ENCODE measurements at regions not wholly inside any gene's neighbourhood (a gene's known extent, or its start where the extent isn't known, plus 50 kb on each side); places are given as distances from the start of the nearest gene placed in this dataset.

- H3K4me3 ChIP-seq = no peak overlapping the region
- TF ChIP-seq CTCF (IDR thresholded peaks at IDR 0.05) = no peak
- intact Hi-C loops (cut with DNase I) = loop anchor here in 1 of 2 donors (10.0 kb wide), 1 partner anchor 1137 kb away; no protein-coding TSS in a partner anchor
- H3K27me3 ChIP-seq (ENCODE audit: insufficient read depth in 3 of 3, low read length in 2 of 3) = peaks cover 0 to 3% (median 3%) of the 10 kb centered on the region in 3 donors
- ATAC-seq (no peak), DNase-seq (no peak)
- H3K27ac ChIP-seq = no peak overlapping the region
- H3K9me3 ChIP-seq = no peaks in the 10 kb centered on the region
- 77 to 82% (median 79%) methylated on average over 14 of the region's 14 CpGs for WGBS, 3 donors
- no peaks in the 10 kb centered on the region for H3K36me3 ChIP-seq (ENCODE audit: insufficient read depth in 1 of 2, low read depth in 1 of 2)
- H3K4me1 ChIP-seq = no peaks in the 10 kb centered on the region
Measured at GRCh38 chr20:43837856-43838702, 76.6 kb upstream of the TOX2 start.

GRCh38 chr20:43836790-43837189 is 77.9 kb upstream of the TOX2 start:
- no peaks in the 10 kb centered on the region for H3K9me3 ChIP-seq
- peaks cover 0 to 8% (median 5%) of the 10 kb centered on the region in 3 donors for H3K27me3 ChIP-seq (ENCODE audit: insufficient read depth in 3 of 3, low read length in 2 of 3)
- H3K36me3 ChIP-seq (ENCODE audit: insufficient read depth in 1 of 2, low read depth in 1 of 2) = no peaks in the 10 kb centered on the region
- no peak overlapping the region for H3K27ac ChIP-seq
- DNase-seq (no peak), ATAC-seq (no peak)
- intact Hi-C loops (cut with DNase I) = loop anchor here in 1 of 2 donors (10.0 kb wide), 1 partner anchor 1138 kb away; no protein-coding TSS in a partner anchor
- WGBS, 3 donors = 83 to 92% (median 87%) methylated on average over 6 of the region's 6 CpGs
- no peak for TF ChIP-seq CTCF (IDR thresholded peaks at IDR 0.05)
- no peak overlapping the region for H3K4me3 ChIP-seq
- no peaks in the 10 kb centered on the region for H3K4me1 ChIP-seq

GRCh38 chr20:43835944-43836508 is 78.6 kb upstream of the TOX2 start:
- no peak for ATAC-seq
- TF ChIP-seq CTCF (IDR thresholded peaks at IDR 0.05) = no peak
- DNase-seq = no peak
- H3K27me3 ChIP-seq (ENCODE audit: insufficient read depth in 3 of 3, low read length in 2 of 3) = peaks cover 0 to 8% (median 6%) of the 10 kb centered on the region in 3 donors
- WGBS, 3 donors = 61 to 68% (median 64%) methylated on average over 8 of the region's 8 CpGs
- H3K4me1 ChIP-seq = no peaks in the 10 kb centered on the region
- no peaks in the 10 kb centered on the region for H3K36me3 ChIP-seq (ENCODE audit: insufficient read depth in 1 of 2, low read depth in 1 of 2)
- no peak overlapping the region for H3K27ac ChIP-seq
- H3K4me3 ChIP-seq = no peak overlapping the region
- no peaks in the 10 kb centered on the region for H3K9me3 ChIP-seq
- intact Hi-C loops (cut with DNase I) = loop anchor here in 1 of 2 donors (10.0 kb wide), 1 partner anchor 1139 kb away; no protein-coding TSS in a partner anchor

- H3K9me3 ChIP-seq = no peaks in the 10 kb centered on the region
- peaks cover 0 to 8% (median 6%) of the 10 kb centered on the region in 3 donors for H3K27me3 ChIP-seq (ENCODE audit: insufficient read depth in 3 of 3, low read length in 2 of 3)
- ATAC-seq = no peak
- no peaks in the 10 kb centered on the region for H3K4me1 ChIP-seq
- H3K36me3 ChIP-seq (ENCODE audit: insufficient read depth in 1 of 2, low read depth in 1 of 2) = no peaks in the 10 kb centered on the region
- TF ChIP-seq CTCF (IDR thresholded peaks at IDR 0.05) = no peak
- H3K27ac ChIP-seq = no peak overlapping the region
- 70 to 75% (median 71%) methylated on average over 6 of the region's 6 CpGs for WGBS, 3 donors
- no peak for DNase-seq
- H3K4me3 ChIP-seq = no peak overlapping the region
- intact Hi-C loops (cut with DNase I) = loop anchor here in 1 of 2 donors (10.0 kb wide), 1 partner anchor 1141 kb away; no protein-coding TSS in a partner anchor
Measured at GRCh38 chr20:43833511-43834395, 80.9 kb upstream of the TOX2 start.
